HG03159 (cell line): ENCODE measurements at regions not wholly inside any gene's neighbourhood (a gene's known extent, or its start where the extent isn't known, plus 50 kb on each side); places are given as distances from the start of the nearest gene placed in this dataset.
"Not testable (repeated sequence)": the region's sequence is repeated elsewhere in the genome, so short reads cannot be mapped to it uniquely, and the experiment has no call there.

Experiments
- ATAC-seq: cut with Tn5 transposase; IDR thresholded peaks from one replicate; pipeline ENCODE4 v1.9.1; 2021; ENCODE audit warnings: mild to moderate bottlenecking, moderate library complexity; ENCODE audit not compliant: unreplicated experiment

GRCh38 chr18:65671621-65672415 is 79.0 kb upstream of the CDH7 start:
- no peak for ATAC-seq

- not testable (repeated sequence) for ATAC-seq
Observed at GRCh38 chr18:65670145-65670544, 80.7 kb upstream of the CDH7 start.

GRCh38 chr18:65661391-65661790 is 89.4 kb upstream of the CDH7 start:
- ATAC-seq, result no peak

- no peak for ATAC-seq
Observed at GRCh38 chr18:65659912-65660311, 90.9 kb upstream of the CDH7 start.

DNA sequence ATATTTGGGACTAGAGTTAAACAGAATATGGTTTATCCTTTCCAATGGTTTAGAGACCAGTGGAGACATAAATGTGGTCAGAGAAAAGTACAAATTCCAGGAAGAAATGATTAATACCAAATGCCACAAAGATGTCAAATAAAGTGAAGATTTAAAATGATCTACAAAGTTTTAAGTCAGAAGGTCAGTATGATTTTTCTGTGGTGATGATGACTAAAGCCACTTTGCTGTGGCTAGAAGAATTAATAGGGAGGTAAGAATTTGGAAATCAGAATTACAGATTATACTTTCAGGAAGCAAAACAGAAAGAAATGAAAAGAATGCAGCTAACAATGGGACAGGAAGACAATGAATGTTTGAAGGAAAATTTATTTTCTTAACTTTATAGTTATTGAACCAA is 91.5 kb upstream of the CDH7 start:
- no peak for ATAC-seq

DNA sequence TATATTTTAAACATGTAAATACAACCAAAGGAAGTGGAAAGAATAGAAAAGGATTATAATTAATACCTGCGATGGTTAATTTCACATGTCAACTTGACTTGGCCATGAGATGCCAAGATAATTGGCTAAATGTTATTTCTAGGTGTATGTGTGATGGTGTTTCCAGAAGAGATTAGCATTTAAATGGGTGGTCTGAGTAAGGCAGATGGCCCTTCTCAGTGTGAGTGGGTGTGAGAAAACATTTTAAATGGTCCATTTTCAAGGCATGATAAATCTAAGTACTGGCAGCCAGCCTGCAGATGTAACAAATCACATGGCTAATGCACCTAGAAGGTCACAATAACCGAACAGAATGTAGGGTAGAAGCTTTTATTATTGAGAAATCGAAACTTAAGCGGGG is 99.6 kb upstream of the CDH7 start:
- ATAC-seq, result no peak

DNA sequence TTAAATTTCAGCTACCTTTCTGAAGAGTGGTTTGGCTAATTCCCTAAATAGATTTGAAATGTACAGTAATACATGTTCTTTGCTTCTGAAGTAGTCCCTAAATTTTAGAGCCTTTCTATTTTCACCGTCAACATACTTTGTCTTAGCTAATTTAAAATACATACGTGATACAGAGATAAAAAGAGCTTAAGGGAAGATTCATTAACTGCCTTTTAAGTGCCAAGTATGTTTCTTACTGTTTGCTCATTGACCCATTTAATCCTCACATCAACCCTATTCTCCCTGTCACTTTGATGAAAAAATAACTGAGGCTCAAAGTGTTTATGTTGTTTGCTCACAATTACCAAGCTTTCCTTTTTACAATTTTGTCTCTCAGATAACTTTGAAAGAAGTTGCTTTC is 118.6 kb upstream of the CDH7 start:
- no peak for ATAC-seq

DNA sequence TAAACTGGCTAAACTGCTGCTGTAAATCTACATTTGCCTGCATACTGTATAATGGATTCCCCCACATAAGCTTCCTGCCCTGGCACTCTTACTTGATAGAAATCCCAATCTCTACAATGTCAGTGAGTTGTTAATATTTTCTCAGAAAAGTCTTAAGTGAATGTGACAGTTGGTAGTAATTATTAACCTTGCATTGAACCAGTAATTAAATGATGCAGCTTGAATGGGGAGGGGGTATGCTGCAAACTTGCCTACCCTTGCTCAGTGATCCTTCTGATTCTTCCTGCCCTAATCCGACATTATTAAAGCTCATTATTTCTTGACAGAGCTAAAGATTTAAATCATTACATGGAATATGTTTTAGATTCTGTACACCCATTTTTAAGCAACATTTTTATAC is 119.0 kb upstream of the CDH7 start:
- no peak for ATAC-seq

DNA sequence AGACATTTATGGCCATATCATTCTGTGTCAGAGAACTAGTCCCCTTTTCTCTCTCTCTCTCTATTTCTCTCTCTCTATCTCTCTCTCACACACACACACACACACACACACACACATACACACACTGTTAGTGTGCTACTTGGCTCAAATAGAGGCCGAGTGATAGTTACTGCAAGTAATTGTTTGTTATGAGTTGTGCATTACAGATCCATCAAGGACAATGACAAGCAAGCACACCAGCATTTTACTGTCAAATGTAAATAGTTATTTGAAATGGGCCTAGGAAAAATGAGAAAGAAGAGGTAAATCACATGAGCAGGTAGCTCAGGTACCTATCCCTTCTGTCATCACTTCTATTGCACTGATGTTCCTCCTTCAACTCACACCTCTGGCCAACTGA is 122.4 kb upstream of the CDH7 start:
- ATAC-seq, result no peak

GRCh38 chr18:65623676-65624075 is 127.1 kb upstream of the CDH7 start:
- ATAC-seq, result no peak

DNA sequence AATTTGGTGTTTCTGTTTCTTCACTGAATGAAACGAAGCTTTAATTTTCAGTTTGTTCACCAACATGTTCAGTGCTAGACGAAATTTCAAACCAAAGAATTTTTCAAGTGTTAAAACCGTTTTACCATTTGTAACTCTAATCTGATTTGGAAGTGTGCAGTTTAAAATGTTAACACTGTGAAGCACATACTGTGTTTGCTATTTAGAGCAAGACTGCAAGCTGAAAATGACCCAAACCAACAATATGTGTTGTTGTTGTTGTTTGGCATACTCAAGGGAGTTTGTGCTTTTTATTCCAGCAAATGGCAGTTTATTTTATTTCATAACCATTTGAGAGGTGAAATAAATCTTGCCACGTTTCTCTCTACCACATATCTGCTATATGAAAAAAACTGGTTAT is 128.4 kb upstream of the CDH7 start:
- ATAC-seq, result no peak

- no peak for ATAC-seq
Observed at GRCh38 chr18:65620076-65620696, 130.6 kb upstream of the CDH7 start.

DNA sequence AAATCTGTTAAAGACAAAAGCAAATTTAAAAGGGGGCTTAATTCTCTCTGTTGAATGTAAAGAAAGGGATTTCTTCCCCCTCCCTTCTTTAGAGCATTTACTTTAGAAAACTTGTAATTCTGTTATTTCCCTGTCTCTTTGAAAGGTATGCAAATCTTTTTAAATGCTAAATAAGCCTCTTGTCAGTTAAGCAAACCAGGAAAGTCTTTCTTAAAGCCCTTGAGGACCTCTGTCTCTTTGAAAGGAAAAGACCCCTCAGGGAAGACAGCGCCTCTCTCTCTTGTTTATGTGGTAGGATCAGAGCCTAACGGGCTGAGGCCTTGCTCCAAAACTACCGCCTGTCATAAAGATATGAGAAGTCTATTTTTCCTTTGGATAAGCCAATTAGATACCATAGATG is 139.9 kb upstream of the CDH7 start:
- no peak for ATAC-seq

GRCh38 chr18:65608471-65608870 is 142.3 kb upstream of the CDH7 start:
- no peak for ATAC-seq

DNA sequence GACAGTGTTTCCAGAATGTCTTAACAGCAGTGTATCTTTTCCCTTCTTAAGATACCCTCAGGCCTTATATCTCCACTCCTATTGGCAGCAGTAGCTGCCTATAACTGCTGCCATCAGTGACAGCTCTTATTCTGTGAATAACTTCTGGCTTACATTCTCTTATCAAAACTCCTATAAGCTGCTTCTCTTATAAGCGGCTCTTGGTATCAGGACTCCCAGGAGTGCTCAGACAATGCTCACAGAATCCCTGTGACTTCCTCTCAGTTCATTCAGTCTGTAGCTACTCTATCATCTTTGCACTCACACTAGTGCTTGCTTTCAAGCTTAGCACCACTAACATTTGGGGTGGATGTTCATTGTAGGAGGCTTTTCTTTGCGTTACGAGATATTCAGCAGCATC is 143.7 kb upstream of the CDH7 start:
- ATAC-seq, result no peak

DNA sequence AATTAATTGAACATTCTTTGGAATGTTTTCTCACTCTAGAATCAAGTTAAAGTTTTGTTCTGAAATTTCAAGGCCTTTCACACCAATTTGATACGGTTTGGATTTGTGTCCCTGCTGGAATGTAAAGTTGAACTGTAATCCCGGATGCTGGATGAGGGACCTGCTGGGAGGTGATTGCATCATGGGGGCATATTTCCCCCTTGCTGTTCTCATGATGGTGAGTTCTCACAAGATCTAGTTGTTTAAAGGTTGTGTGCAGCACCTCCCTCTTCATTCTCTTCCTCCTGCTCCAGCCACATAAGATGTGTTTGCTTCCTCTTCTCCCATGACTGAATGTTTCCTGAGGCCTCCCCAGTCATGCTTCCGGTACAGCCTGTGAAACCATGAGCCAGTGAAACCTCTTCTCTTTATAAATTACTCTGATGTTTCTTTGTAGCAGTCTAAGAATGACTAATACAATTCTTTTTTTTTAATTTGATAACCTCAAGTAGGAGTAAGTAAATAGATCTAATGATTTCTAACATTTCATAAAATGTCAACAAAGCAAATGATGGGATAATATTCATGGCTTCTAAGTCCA is 144.2 kb upstream of the CDH7 start:
- no peak for ATAC-seq

DNA sequence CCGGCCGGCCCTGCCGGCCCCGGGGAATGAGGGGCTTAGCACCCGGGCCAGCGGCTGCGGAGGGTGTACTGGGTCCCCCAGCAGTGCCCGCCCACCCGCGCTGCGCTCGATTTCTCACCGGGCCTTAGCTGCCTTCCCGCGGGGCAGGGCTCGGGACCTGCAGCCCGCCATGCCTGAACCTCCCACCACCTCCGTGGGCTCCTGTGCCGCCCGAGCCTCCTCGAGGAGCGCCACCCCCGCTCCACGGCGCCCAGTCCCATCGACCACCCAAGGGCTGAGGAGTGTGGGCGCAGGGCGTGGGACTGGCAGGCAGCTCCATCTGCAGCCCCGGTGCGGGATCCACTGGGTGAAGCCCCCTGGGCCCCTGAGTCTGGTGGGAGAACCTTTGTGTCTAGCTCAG is 145.5 kb upstream of the CDH7 start:
- ATAC-seq, result not testable (repeated sequence)

DNA sequence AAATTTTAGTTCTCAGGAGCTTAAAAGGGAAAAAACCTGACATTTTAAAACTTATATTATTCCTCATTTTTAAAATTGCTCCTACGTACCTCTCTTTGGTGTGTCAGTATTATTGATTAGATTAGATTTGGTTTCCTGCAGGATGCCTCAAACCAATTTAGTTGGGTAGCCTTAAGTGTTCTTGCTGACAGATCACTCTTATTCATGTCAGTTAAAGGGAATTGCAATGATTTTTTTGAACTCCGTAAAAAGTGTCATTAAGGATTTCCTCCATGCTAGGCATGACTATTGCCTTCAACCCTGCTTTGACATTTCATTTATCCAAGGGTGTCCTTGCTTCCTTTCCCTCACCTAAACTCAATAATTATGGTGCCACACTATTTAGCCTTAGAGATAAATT is 149.0 kb upstream of the CDH7 start:
- ATAC-seq, result no peak

DNA sequence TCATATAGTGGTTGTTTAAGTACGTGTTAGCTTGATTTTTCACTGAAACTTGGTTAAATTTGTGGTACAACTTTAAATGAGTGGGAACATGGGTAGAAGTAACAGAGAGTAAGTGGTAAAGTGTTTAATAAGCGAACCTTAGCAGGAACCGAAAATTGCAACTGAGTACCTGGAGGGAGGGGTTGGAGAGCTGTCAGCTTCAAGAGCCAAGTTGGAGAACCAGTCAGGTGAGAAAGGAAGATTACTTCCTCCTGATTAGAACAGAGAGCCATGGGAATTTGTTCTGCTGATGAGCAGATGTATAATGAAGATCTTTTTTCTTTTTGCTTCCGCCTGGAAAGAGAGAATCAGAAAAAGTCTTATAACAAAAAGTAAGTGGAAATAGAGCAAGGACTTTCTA is 158.4 kb upstream of the CDH7 start:
- ATAC-seq, result no peak

GRCh38 chr18:65587491-65587890 is 163.3 kb upstream of the CDH7 start:
- no peak for ATAC-seq

GRCh38 chr18:65582094-65582493 is 168.7 kb upstream of the CDH7 start:
- not testable (repeated sequence) for ATAC-seq

DNA sequence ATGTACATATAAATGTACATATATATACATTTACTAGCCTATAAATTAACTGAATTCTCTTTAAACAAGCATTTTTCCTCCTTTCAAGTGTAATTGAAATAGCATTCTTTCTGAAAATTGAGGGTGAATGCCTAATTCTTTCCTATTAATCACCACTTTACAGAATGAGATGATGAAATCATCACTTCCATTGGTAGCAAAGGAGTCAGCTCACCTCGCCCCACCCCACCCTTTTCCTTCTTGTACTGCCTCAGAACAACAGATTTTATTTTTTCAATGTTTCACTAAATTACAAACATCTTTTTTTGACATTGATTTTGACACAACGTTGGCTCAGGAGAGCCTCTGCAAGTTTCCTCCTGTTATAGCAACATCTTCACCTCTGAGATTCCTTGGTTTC is 181.9 kb upstream of the CDH7 start:
- no peak for ATAC-seq
